ENCODE measurements at regions not wholly inside any gene's neighbourhood (a gene's known extent, or its start where the extent isn't known, plus 50 kb on each side); places are given as distances from the start of the nearest gene placed in this dataset.

- WGBS = 75% methylated on average over 5 of the region's 5 CpGs
- H3K36me3 ChIP-seq (ENCODE audit: control insufficient read depth in 4 of 4, insufficient read depth in 3 of 4, low read depth in 1 of 4, low read length in 3 of 4) = no peaks in the 10 kb centered on the region
- no peaks in the 10 kb centered on the region for H3K9me3 ChIP-seq (ENCODE audit: control insufficient read depth in 4 of 4, low read length in 3 of 4)
- no peak for TF ChIP-seq NR2F2 (IDR thresholded peaks at IDR 0.05)
- TF ChIP-seq JUND (IDR thresholded peaks at IDR 0.05) = no peak
- peaks cover 0 to 16% (median under 1%) of the 10 kb centered on the region in 4 donors for H3K27me3 ChIP-seq (ENCODE audit: control insufficient read depth in 4 of 4, insufficient read depth in 4 of 4, low read length in 3 of 4)
- no peak overlapping the region for H3K9ac ChIP-seq (ENCODE audit: low read depth in 1 of 2, low read length in 2 of 2)
- no peak for DNase-seq (ENCODE audit: low spot score)
- no peak overlapping the region for H3K4me3 ChIP-seq (ENCODE audit: low read depth in 1 of 3, low read length in 3 of 3)
- no peaks in the 10 kb centered on the region for H3K4me1 ChIP-seq (ENCODE audit: control insufficient read depth in 4 of 4, insufficient read depth in 4 of 4, low read length in 3 of 4)
- no peak overlapping the region for H3K27ac ChIP-seq (ENCODE audit: low read depth in 1 of 2, low read length in 2 of 2)
These were observed 408.5 kb upstream of the MKI67 start for GRCh38 chr10:128534686-128535085.

DNA sequence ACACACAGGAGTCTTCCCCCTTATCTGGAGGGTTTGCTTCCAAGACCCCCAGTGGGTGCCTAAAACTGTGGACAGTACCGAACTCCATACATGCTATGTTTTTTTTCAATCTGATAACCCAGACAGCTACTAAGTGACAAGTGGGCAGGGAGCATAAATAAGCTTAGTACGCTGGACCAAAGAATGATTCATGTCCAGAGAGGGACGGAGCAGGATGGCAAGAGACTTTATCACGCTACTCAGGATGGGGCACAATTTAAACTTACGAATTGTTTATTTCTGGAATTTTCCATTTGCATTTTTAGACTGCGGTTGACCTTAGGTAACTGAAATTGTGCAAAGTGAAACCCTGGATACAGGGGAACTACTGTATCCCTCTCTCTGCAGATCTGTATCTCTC is 410.0 kb upstream of the MKI67 start:
- 62% methylated on average over 6 of the region's 6 CpGs for WGBS
- peaks cover 0 to 20% (median 4%) of the 10 kb centered on the region in 4 donors for H3K27me3 ChIP-seq (ENCODE audit: control insufficient read depth in 4 of 4, insufficient read depth in 4 of 4, low read length in 3 of 4)
- no peak overlapping the region for H3K9ac ChIP-seq (ENCODE audit: low read depth in 1 of 2, low read length in 2 of 2)
- H3K4me3 ChIP-seq (ENCODE audit: low read depth in 1 of 3, low read length in 3 of 3) = no peak overlapping the region
- peaks cover 0 to 8% (median 5%) of the 10 kb centered on the region in 4 donors for H3K4me1 ChIP-seq (ENCODE audit: control insufficient read depth in 4 of 4, insufficient read depth in 4 of 4, low read length in 3 of 4)
- no peaks in the 10 kb centered on the region for H3K36me3 ChIP-seq (ENCODE audit: control insufficient read depth in 4 of 4, insufficient read depth in 3 of 4, low read depth in 1 of 4, low read length in 3 of 4)
- TF ChIP-seq SP1 (IDR thresholded peaks at IDR 0.05) (no peak), FOXA2 (IDR thresholded peaks at IDR 0.05) (no peak), FOXA1 (IDR thresholded peaks at IDR 0.05) (no peak), RAD21 (IDR thresholded peaks at IDR 0.05) (no peak), EGR1 (IDR thresholded peaks at IDR 0.05; ENCODE audit: low read depth in 2 of 2) (no peak), JUND (IDR thresholded peaks at IDR 0.05) (no peak), HNF4G (IDR thresholded peaks at IDR 0.05) (no peak)
- TF ChIP-seq, protein P1, sequence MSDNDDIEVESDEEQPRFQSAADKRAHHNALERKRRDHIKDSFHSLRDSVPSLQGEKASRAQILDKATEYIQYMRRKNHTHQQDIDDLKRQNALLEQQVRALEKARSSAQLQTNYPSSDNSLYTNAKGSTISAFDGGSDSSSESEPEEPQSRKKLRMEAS (IDR thresholded peaks at IDR 0.05) = no peak
- TF ChIP-seq, protein P2, sequence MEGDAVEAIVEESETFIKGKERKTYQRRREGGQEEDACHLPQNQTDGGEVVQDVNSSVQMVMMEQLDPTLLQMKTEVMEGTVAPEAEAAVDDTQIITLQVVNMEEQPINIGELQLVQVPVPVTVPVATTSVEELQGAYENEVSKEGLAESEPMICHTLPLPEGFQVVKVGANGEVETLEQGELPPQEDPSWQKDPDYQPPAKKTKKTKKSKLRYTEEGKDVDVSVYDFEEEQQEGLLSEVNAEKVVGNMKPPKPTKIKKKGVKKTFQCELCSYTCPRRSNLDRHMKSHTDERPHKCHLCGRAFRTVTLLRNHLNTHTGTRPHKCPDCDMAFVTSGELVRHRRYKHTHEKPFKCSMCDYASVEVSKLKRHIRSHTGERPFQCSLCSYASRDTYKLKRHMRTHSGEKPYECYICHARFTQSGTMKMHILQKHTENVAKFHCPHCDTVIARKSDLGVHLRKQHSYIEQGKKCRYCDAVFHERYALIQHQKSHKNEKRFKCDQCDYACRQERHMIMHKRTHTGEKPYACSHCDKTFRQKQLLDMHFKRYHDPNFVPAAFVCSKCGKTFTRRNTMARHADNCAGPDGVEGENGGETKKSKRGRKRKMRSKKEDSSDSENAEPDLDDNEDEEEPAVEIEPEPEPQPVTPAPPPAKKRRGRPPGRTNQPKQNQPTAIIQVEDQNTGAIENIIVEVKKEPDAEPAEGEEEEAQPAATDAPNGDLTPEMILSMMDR (IDR thresholded peaks at IDR 0.05; ENCODE audit: low read depth, low read length, missing input control) = no peak
- no peaks in the 10 kb centered on the region for H3K9me3 ChIP-seq (ENCODE audit: control insufficient read depth in 4 of 4, low read length in 3 of 4)
- no peak for DNase-seq (ENCODE audit: low spot score)
- no peak overlapping the region for H3K27ac ChIP-seq (ENCODE audit: low read depth in 1 of 2, low read length in 2 of 2)

DNA sequence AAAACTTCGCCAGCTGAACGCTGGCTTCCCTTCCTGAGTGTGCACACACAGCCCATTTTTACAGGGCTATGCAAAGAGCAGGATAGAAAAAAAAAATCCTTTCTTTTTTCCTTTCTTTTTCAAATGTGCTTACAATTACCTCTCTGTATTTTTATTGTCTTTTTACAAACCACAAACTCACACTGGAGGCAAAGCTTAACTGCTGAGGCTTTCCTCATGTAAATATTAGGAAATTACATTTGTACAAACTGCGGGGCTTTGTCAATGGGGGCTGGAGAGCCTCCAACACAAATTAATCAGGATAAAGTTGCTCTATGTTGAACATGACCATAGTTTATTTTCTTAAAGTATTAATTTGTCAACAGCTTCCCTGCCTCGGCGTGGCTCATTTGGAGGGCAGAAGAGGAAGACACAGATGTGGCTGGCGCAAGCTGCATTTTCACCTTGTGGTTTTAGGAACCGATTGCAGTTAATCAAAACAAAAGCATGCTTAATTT is 411.7 kb upstream of the MKI67 start:
- Histone ChIP-seq H3K36me3 (ENCODE audit: control insufficient read depth in 4 of 4, insufficient read depth in 3 of 4, low read depth in 1 of 4, low read length in 3 of 4) (no peaks in the 10 kb centered on the region), H3K4me3 (ENCODE audit: low read depth in 1 of 3, low read length in 3 of 3) (no peak overlapping the region), H3K4me1 (ENCODE audit: control insufficient read depth in 4 of 4, insufficient read depth in 4 of 4, low read length in 3 of 4) (peaks cover 0 to 12% (median 6%) of the 10 kb centered on the region in 4 donors), H3K9ac (ENCODE audit: low read depth in 1 of 2, low read length in 2 of 2) (no peak overlapping the region), H3K27ac (ENCODE audit: low read depth in 1 of 2, low read length in 2 of 2) (no peak overlapping the region), H3K27me3 (ENCODE audit: control insufficient read depth in 4 of 4, insufficient read depth in 4 of 4, low read length in 3 of 4) (peaks cover 0 to 26% (median 5%) of the 10 kb centered on the region in 4 donors), H3K9me3 (ENCODE audit: control insufficient read depth in 4 of 4, low read length in 3 of 4) (no peaks in the 10 kb centered on the region)
- DNase-seq (ENCODE audit: low spot score) = no peak
- 39% methylated on average over 7 of the region's 7 CpGs for WGBS
- TF ChIP-seq FOXA1 (IDR thresholded peaks at IDR 0.05) (no peak), RXRA (IDR thresholded peaks at IDR 0.05) (no peak), ZBTB33 (IDR thresholded peaks at IDR 0.05) (no peak), RAD21 (IDR thresholded peaks at IDR 0.05) (no peak), GABPA (IDR thresholded peaks at IDR 0.05 in 1 of 2, conservative IDR thresholded peaks at IDR 0.05 in 1 of 2) (no peak), JUND (IDR thresholded peaks at IDR 0.05) (no peak), EGR1 (IDR thresholded peaks at IDR 0.05; ENCODE audit: low read depth in 2 of 2) (no peak), HNF4G (IDR thresholded peaks at IDR 0.05) (no peak), FOXA2 (IDR thresholded peaks at IDR 0.05) (no peak), YY1 (IDR thresholded peaks at IDR 0.05) (no peak), HNF4A (conservative IDR thresholded peaks at IDR 0.05) (no peak), TAF1 (conservative IDR thresholded peaks at IDR 0.05) (no peak)
- TF ChIP-seq, protein P3, sequence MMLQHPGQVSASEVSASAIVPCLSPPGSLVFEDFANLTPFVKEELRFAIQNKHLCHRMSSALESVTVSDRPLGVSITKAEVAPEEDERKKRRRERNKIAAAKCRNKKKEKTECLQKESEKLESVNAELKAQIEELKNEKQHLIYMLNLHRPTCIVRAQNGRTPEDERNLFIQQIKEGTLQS (IDR thresholded peaks at IDR 0.05) = no peak
- TF ChIP-seq, protein P4, sequence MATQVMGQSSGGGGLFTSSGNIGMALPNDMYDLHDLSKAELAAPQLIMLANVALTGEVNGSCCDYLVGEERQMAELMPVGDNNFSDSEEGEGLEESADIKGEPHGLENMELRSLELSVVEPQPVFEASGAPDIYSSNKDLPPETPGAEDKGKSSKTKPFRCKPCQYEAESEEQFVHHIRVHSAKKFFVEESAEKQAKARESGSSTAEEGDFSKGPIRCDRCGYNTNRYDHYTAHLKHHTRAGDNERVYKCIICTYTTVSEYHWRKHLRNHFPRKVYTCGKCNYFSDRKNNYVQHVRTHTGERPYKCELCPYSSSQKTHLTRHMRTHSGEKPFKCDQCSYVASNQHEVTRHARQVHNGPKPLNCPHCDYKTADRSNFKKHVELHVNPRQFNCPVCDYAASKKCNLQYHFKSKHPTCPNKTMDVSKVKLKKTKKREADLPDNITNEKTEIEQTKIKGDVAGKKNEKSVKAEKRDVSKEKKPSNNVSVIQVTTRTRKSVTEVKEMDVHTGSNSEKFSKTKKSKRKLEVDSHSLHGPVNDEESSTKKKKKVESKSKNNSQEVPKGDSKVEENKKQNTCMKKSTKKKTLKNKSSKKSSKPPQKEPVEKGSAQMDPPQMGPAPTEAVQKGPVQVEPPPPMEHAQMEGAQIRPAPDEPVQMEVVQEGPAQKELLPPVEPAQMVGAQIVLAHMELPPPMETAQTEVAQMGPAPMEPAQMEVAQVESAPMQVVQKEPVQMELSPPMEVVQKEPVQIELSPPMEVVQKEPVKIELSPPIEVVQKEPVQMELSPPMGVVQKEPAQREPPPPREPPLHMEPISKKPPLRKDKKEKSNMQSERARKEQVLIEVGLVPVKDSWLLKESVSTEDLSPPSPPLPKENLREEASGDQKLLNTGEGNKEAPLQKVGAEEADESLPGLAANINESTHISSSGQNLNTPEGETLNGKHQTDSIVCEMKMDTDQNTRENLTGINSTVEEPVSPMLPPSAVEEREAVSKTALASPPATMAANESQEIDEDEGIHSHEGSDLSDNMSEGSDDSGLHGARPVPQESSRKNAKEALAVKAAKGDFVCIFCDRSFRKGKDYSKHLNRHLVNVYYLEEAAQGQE (IDR thresholded peaks at IDR 0.05) = no peak
- TF ChIP-seq, protein P2 (IDR thresholded peaks at IDR 0.05; ENCODE audit: low read depth, low read length, missing input control) = no peak

All from liver (tissue), 8 donors.